DMS153 (cell line): ENCODE measurements at regions not wholly inside any gene's neighbourhood (a gene's known extent, or its start where the extent isn't known, plus 50 kb on each side); places are given as distances from the start of the nearest gene placed in this dataset.
"Not testable (repeated sequence)": the region's sequence is repeated elsewhere in the genome, so short reads cannot be mapped to it uniquely, and the experiment has no call there.

Experiments
- DNase-seq: peaks from one replicate; lab custom pipeline; 2025; lab: John Stamatoyannopoulos, UW

DNA sequence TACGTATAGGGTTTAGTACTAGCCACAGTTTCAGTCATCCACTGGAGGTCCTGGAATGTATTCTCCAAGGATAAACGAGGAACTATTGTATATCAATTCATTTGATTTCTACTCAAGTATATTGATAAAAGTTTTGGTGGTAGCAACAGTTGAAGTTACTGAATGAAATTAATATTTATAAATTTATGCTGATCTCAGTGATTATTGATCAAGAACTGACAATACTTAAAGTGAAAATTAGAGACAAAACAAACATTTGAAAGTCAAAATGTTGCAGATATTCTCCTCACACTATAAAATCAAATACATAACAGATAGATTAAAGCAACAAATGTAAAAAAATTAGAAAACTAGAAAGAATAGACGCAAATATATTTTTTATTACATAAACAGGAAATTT, 150.9 kb upstream of the SLC35G4 start:
- no peak for DNase-seq

DNA sequence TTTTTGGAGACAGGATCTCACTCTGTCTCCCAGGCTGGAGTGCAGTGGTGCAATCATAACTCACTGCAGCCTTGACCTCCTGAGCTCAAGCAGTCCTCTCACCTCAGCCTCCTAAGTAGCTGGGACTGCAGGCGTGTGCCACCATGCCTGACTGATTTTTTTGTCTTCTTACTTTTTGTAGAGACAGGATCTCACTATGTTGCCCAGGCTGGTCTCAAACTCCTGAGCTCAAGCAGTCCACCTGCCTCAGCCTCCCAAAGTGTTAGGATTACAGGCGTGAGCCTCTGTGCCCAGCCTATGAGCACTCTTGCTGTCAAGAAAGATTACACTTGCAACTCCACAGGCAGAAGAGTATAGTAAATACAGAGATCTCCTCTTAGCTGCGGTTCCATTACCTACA, 151.5 kb upstream of the SLC35G4 start:
- not testable (repeated sequence) for DNase-seq

DNA sequence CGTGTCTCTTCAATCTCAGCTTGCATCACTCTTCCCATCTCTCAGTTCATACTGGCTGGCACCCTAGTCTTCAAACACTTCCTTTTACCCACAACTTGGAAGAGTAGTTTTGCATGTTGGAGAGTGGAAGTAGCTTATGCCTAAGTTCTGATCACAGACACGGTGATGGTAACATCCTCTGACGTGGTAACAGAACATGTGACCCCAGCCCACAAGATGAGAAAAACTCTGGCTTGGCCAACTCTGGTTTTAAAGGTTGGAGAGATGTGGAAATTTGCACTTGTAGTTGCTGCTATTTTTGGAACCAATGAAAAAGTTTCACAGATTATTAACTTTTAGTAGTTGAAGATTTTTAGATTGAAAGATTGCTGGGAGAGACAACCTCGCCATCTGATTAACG, 155.4 kb upstream of the SLC35G4 start:
- DNase-seq: no peak

DNA sequence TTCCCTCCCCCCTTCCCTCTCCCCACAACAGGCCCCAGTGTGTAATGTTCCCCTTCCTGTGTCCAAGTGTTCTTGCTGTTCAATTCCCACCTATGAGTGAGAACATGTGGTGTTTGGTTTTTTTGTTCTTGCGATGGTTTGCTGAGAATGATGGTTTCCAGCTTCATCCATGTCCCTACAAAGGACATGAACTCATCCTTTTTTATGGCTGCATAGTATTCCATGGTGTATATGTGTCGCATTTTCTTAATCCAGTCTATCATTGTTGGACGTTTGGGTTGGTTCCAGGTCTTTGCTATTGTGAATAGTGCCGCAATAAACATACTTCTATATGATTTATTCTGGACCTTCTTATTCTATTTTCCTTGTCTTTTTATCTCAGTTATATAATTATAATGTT, 165.2 kb upstream of the SLC35G4 start:
- DNase-seq: not testable (repeated sequence)

DNA sequence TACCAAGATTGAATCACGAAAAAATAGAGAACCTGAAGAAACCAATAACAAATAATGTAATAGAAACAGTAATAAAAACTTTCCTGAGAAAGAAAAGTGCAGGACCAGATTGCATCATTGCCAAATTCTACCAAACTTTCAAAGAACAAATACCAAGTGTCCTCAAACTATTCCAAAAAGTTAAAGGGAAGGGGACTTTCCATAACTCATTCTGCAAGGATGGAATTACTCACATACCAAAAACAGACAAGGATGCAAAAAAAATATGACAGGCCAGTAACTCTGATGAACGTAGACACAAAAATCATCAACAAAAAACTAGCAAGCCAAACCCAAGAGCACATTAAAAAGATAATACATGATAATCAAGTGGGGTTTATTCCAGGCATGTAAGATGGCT, 172.3 kb upstream of the SLC35G4 start:
- no peak for DNase-seq

DNA sequence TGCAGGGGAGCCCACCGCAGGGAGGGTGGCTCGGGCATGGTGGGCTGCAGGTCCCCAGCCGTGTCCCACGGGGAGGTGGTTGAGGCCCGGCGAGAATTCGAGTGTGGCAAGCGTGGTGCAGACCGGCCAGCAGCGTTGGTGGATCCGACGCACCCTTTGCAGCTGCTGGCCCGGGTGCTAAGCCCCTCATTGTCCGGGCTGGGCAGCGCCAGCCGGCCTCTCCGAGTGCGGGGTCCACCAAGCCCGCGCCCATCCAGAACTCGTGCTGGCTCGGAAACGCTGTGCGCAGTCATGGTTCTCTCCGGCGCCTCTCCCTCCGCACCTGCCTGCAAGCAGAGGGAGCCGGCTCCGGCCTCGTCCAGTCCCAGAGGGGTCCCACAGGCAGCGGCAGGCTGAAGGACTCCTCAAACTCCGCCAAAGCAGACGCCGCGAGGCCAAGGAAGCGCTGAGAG, 177.0 kb upstream of the SLC35G4 start:
- DNase-seq: no peak

DNA sequence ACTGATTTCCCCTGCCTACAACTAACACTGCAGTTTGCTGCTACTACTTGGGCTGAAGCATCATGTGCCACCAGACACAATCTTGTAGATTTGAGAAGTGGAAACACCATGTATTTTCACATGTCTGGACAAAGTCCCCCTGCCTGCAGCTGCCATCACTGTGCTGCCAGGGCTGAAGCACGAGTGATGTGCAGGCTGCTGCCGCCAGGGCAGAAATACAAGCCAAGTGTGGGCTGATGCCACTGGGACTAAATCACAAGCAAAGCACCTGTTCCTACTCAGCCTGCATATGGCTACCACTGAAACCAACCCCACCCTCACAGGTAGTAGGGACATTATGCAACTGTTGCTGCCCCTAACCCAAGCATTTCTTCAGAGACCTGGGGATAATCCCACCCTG, 179.5 kb upstream of the SLC35G4 start:
- no peak for DNase-seq

DNA sequence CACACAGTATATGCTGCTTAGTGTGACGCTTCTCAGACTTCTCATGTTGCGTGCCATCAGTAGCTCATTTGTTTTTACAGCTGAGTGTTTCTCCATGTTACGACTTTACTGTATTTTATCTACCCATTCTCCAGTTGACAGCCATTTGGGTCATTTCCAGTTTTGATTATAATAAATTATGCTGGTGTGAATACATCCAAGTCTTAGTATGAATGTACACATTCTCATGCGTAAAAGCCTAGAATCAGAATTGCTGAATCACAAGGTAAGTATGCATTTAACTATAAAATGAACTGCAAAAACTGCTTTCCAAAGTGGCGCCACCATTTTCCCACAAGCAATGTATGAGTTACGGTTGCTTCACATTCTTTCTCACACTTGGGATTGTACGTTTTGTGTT, 184.2 kb upstream of the SLC35G4 start:
- DNase-seq: no peak

DNA sequence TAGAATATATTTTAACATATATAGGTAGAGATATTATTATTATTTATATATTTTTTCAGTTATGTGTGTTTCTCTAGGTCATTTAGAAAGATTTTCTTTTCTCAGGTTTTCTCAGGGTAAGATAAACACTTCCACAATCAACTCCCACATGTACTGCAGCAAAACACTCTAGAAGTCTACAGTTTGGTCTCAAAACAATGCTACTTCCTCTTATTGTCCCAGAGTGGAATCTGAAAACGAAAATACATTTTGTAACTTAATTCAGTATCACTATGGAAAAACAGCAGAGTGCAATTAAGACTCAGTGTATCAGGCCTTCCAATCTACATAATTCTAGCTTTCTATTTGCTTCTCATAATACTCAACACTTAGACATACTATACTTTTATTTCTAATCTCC, 190.1 kb upstream of the SLC35G4 start:
- DNase-seq: no peak

DNA sequence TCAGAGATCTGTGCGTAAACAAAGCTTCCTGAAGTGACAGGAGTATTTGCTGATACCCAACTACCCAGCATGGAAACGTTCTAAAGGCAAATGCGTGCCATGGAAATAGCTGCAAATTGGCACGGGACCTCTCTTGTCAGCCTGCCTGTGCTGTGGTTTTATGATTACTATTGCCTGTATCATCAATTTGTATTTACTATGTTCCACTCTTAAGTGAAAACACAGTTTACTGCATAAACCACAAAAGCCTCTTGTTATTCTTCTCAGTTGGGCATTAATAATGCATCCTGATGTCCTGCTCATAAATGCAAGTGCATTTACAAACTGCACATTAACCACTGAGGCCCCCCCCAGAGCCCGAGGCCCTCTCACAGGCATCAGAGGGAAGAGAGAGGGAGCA, 196.6 kb upstream of the SLC35G4 start:
- no peak for DNase-seq

DNA sequence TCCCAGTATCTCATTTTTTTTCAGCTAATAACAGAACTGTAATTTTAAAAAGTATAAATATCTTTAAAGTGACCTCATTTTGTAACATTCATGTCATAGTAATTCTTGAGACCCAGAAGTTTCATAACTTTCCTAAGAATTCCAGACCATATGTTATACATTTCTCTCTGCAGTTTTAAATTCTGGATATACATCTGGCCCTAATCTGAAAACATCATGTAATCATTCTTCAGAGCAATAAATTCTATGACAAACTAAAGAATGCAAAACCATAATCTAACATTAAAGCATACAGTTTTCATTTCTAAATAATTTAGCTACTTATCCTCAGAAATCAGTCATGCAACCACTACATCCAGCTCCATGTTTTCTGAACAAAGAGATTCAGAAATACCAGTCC, 198.3 kb upstream of the SLC35G4 start:
- DNase-seq: no peak

DNA sequence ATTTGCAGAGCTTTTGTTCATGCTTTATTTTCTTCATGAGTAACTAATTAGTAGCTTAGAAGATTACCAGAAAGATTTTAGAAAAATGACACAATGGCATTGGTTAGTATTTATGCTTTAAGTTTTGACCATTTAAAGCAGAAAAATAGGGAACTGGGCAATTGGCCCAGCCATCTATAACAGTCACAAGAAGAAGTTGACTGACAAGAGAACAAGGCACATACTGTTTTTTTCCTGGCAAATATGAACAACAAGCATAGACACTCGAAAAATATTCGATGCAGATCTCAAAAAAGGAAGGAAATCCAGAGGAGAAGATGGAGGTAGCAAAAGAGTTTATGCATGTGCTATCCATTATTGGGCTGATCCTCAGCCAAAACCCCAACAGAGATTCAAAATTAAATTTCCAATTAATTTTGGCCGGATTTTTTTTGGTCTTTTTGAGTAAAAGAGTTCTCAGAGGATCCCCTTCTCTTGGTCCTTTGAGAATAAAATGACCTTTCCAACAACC, 200.8 kb upstream of the SLC35G4 start:
- DNase-seq: no peak

DNA sequence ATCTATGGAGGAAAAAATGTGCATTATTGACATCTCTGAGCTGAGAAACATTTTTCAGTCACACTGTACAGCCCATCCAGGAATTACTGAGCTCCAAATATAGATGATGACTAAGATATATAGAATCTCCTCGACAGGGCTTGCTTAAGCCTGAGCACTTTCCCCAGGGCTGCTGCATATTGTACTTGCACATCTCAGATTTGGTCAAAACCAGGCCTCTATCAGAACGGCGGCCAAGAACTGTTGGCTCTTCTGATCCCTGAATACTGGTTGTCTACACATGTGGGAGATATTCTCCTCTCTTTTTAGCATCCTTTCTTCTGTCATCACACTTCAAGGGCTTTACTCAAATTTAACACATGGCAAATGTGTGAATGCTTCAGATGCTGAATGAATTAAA, 201.5 kb upstream of the SLC35G4 start:
- no peak for DNase-seq

DNA sequence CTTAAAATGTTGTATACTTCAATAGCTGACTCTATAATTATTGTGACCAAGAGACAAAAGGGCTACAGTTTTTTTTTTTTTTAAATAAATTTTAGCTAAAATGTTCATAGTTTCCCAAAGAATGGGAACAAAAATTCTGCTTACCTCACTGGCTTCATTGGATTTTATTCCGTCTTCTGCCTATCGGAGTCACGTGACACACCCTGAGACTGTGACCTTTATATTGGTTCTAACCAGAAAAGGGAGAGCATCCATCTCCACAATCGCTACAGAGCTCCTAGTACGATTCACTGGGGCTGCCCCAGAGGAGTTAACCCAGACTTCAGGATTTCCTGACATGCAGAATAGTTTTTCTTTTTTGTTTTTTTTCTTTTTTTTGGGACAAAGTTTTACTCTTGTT, 203.6 kb upstream of the SLC35G4 start:
- DNase-seq: no peak

DNA sequence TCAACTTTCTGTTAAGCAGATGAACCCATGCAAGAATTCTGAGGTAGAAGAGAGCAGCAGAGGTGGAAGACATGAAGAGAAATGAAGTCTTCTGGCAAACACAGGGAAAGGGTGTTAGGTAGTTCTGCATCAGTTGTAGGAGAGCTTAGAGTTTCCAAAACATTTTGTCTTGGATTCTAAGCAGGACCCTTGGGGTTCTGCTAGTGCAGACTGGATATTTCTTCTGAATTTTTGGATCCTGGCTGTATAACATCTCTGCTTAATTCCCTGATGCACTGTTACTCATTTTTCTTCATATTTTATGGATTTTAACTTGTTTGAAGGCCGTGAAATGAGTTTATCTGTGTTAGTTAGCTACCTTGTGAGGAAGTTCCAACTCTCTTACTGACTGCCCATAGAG, 208.7 kb upstream of the SLC35G4 start:
- no peak for DNase-seq

DNA sequence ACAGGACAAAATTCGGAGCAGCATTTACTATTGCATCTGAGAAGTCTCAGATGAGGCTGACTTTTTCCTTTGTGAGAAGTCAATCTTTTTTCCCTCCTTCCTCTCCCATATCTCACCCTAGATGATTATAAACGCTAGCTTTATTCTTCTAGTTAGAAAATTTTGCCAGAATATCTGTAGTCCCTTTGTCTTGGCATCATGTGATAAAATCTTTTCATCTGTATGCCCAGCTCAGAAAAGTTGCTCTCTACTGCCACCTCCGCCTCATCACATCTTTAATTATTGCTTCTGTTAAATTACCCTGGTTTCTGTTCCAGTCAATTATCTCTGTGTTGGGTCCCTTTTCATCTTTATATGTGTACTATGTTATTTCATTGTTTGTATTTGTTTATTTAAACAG, 210.8 kb upstream of the SLC35G4 start:
- no peak for DNase-seq

DNA sequence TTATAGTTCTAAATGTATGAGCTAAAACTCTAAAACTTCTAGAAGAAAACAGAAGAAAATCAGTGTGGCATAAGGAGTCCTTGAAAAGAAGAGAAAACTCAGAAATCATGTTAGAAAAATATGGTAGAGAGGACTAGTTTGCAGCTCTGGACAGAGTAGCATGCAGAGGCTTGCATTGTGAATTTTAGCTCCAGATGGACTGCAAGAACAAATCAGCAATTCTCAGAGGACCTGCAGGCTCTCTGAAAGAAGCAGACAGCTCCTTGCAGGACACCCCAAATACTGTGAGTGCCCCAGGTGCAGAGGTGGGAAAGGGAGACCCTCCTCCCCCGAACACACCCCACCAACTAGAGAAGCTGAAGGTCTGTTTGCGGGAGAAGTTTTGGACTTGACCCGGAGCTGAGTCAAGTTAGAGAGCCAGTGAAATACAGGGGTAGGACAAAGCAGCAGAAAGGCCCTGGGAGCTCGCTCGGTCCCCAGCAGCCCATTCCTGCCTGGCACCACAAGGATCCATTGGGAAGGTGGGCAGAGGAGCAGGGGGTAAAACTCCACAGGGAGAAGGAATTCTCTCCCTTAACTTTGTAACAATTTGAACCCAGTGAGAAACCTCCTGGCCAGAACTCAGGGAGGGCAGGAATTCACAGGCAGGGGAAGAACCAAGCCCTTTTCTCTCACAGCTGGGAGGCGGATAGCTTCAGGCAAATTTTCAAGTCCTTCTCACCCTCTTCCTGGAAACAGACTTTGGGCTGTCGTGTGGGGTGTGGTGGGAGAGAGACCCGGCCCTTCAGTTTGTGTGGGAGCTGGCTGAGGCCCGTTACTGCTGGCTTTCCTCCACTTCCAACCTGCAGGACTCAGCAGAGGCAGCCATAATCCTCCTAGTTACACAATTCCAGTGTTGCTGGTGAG, 216.2 kb upstream of the SLC35G4 start:
- DNase-seq: no peak

DNA sequence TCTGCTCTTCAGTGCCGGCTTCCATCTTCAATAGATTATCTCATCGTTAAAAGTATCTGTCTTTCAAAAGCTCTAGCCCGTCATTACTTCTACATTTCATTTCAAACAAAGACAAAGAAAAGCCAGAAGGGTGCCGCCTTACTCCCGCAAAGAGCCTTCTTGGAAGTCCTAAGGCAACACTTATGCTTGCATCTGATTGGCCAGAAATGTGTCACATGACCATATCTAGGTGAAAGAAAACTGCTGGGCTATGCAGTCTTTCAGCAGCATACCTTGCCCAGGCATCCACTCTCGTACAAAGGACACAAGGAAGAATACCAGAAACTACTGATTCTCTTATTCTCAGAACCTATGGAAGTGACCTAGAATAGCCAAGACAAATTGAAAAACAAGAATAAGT, 217.1 kb upstream of the SLC35G4 start:
- DNase-seq: no peak

DNA sequence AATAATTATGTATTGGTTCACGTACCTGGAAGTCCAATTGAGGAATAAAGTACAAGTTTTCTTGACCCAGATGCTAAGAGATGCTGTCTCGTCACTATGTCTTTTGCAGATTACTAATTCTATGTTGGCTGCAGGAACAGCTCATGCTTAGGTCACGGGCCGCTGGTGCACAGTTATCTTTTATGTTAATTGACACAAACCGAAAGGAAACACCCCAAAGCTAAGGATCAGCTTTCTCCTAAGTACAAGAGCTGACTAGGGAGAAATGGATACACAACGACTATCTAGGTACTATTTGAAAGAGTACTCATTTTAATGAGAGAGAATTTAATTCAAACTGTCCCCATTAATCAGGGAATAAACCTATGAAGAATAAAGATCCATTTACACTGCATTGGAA, 217.7 kb upstream of the SLC35G4 start:
- DNase-seq: no peak

DNA sequence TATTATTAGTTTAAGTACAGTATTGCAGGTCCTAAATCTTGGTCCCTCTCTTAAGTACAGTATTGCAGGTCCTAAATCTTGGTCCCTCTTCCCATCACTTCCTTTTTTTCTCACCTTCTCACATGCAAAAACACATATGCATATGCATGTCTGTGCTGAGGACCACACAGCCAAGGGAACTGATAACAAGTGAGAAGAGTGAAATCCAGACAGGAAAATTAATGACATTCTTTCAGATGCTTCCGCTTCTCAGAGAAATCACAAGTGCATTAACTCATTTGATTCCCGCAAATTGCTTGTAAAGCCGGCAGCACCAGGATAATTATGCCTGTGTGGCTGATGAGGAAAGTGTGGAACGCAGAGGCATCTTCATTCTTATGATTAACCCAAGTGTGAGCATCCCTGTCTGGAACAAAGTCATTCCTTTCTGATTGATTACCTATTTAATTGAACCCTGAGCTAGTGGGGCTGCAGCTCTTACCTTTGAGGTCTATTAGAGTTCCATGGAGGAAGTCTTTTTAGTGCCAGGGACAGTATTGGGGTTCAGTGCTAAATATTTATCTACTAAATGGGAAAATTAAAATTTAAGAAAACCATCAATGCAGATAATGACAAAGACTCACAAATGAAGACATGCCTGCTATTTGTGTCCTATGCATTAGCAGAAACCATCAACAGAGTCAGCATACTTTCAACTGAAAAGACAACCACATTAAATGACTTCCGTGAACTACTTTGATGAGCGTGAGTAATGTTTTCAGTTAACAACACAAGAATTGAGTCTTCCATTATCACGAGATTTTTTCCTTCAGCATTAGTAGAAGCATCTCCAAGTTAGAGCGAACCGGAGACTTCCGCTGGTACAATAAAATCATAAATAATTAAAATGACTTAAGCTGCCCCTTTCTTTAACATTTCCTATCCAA, 220.4 kb upstream of the SLC35G4 start:
- no peak for DNase-seq

DNA sequence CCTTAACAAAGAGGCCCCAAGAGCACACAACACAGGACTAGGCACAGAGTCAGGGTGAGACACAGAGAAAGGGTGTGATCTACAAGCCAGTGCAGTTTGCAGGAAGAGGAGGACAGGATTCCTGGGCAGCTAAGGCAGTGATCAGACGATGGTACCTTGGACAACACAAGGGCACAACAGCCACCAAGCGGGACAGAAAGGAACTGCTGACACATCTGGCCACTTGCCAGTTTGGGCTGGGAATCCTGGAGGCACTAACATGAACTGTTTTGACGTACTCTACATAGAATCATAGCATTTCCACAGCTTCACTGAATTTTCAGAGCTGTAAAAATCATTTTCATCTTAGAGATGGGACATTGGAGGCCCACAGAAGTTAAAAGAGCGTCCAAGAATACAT, 221.5 kb upstream of the SLC35G4 start:
- peak; percentile 0 for DNase-seq

DNA sequence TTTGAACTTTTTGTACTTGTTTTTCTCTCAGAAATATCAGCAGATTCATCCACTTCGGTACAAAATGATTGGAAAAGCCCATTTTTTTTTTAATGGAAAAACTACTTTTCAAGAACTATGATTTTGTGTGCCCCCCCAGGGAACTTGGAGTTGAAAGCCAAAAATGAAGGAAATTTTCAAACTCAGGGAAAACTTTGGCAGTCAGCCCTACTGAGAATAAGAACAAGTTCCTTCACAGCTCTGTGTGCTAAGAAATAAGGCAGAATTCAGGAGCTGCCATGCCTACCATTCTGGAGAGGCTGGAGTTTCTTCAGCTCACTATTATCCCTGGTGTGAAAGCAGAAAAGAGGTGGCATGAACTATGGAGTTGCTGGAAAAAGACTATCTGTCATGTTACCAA, 226.0 kb upstream of the SLC35G4 start:
- no peak for DNase-seq

DNA sequence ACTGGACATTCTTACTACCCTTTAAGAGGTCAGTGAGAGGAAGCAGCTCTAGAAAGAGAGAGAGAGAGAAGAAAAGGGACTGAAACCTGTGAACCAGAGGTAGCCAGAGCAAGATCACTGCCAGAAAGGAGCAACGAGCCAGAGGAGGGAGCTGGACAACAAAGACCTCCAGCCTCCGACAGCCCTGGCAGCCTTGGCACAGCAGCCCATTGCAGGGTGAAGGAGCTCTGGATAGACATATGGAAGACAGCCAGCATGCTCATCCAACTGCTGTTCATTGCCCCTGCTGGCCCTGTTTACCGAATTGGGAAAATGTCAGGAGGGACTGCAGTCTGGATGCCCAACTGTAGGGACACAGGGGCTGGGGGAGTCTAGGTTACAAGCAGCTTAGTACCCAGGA, 228.4 kb upstream of the SLC35G4 start:
- no peak for DNase-seq
